ENCODE measurements at regions not wholly inside any gene's neighbourhood (a gene's known extent, or its start where the extent isn't known, plus 50 kb on each side); places are given as distances from the start of the nearest gene placed in this dataset.
"Not testable (repeated sequence)": the region's sequence is repeated elsewhere in the genome, so short reads cannot be mapped to it uniquely, and the experiment has no call there.

DNA sequence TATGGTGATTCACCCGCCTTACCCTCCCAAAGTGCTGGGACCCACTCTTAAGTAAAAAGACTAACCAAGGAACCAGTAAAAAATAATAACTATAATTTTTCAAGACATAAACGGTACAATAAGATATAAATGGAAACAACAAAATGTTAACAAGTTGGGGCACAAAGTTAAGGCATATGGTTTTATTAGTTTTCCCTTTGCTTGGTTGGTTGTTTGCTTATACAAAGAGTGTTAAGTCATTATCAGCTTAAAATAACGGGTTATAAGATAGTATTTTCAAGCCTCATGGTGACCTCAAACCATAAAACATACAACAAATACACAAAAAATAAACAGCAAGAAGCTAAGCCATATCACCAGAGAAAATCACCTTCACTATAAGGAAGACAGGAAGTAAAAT lies 406.1 kb downstream of the SEC23A start:
- DNase-seq, result no peak

DNA sequence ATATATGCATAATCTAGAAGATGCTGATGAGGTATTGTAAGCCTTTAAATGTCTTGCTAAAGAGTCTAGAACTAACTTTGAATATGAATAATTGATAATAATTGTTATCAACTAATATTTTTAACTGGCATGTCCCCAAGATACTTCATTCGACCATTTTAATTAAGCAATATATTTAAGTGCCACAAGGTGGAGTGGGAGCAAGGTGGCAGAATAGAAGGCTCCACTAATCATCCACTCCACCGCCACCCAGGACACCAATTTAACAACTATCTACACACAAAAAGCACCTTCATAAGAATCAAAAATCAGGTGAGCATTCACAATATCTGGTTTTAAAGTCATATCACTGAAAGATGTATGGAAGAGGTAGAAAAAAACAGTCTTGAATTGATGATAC lies 409.6 kb downstream of the SEC23A start:
- no peak for DNase-seq

GRCh38 chr14:38669027-38669426 lies 413.1 kb upstream of the CLEC14A start:
- no peak for DNase-seq

- no peak for DNase-seq
Observed at GRCh38 chr14:38663382-38663781, 407.5 kb upstream of the CLEC14A start.

GRCh38 chr14:38662781-38663180 lies 406.9 kb upstream of the CLEC14A start:
- DNase-seq, result peak in 1 of 2 experiments; percentile 1

- no peak for DNase-seq
Observed at GRCh38 chr14:38646391-38646790, 390.5 kb upstream of the CLEC14A start.

- DNase-seq, result not testable (repeated sequence)
Observed at GRCh38 chr14:38634913-38635312, 379.0 kb upstream of the CLEC14A start.

DNA sequence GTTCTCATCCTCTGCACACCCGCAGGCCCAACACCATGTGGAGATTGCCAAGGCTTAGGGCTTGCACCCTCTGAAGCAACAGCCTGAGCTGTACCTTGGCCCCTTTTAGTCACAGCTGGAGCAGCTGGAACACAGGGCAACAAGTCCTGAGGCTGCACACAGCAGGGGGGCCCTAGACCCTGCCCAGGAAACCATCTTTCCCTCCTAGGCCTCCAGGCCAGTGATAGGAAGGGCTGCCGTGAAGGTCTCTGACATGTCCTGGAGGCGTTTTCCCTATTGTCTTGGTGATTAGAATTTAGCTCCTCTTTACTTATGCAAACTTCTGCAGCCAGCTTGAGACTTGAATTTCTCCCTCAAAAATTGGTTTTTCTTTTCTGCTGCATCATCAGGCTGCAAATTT lies 373.5 kb upstream of the CLEC14A start:
- no peak for DNase-seq

DNA sequence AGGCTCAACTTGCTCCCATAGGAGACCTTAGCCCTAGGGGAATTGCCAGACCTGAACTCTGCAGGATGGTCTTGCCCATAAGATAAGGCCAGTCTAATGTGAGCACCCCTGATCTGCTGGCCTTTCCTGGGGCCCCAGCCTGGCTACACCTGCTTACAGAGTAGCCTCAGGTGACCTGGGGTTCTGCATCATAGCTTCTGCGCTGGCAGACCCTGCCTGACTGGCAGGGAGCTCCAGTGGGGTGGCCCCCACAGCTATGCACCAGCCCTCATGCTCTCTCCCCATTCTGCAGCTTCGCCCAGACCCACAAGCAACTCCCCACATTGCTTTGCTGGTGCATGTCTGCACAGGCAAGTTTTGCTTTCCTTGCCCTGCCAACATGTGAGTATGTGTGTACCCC lies 371.3 kb upstream of the CLEC14A start:
- DNase-seq, result no peak

DNA sequence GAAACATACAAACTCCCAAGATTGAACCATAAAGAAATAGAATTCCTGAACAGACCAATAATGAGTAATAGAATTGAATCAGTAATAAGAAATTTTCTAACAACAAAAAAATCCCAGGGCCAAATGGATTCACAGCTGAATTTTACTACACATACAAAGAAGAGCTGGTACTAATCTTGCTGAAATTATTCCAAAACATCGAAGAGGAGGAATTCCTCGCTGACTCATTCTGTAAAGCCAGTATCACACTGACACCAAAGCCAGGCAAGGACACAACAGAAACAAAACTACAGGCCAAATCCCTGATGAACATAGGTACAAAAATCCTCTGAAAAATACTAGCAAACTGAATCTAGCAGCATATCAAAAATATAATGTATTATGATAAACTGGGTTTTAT lies 367.8 kb upstream of the CLEC14A start:
- no peak for DNase-seq

GRCh38 chr14:38618514-38618913 lies 362.6 kb upstream of the CLEC14A start:
- no peak for DNase-seq

GRCh38 chr14:38616959-38617358 lies 361.1 kb upstream of the CLEC14A start:
- peak in 1 of 2 experiments; percentile 4 for DNase-seq

DNA sequence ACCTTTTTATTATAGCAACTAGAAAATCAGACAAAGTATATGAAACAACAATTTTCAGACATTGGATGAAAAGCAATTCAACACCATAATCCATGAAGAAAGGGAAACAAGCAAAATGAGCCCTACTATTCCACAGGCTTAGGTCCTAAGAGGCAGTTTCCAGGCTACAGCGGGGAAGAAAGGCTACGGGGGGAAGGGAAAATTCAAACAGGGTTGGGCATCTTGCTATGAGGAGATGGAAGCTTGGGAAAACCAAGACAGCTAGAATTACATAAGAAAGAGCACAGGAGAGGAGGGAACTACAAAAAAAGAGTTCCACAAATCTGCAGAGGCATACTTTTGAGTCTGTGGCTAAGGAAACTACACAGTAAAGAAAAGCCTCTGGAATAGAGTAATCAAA lies 356.0 kb upstream of the CLEC14A start:
- DNase-seq, result no peak

DNA sequence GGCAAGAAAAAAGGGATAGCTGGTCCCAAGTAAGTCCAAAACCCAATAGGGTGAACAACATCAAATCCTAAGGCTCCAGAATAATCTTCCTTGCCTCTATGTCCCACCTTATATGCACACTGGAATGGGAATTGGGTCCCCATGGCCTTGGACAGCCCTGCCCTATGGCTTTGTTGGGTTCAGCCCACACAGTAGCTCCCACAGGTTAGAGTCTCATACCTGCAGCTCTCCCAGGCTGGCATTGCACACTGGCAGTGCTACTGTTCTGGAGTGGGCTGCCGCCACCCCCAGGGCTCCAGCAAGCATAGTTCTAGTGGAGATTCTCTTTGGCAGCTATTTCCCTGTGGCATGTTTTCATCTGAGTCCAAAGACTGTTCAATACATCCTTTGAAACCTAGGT lies 352.4 kb upstream of the CLEC14A start:
- no peak for DNase-seq

DNA sequence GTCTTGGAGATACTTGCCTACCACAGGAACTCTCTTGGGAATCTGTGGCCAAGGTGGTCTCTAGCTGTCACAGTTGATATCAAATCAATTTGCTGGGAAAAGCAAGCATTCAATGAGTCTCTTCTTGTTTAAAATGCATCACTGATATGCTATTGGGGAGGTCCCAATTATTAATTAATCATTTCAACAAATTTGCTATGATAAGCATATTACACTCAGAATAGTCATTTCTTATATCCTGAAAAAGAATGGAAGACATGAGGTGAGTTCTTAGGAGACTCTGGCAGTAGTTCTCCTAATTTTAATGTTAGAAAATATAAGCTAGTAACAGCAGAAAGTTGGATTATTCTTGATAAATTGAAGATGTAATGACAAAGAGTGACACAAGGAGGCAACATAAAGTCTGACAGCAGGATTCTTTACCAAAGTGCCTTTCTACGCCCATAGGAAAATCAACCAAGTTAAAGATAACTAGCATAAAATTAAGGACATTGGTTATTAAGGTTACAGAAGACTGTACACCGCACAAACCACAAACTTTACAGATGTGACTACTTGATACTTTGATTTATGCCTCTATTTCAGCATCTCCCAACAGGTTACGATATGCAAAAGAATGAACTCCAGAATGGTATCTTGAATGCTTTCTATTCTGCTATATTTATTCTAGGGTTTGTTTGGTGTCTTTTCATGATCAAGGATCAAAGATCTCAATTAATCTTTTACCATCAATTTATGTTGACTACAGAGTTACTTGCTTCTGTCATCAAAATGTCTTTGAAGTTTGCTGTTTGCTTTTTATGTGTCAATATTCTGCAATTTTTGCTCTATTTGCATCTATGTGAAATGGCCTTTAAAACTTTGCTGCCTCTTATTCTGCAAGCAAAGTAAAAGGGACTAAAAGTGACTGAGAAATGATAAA lies 349.6 kb upstream of the CLEC14A start:
- DNase-seq, result peak in 1 of 2 experiments; percentile 14

GRCh38 chr14:38600572-38600971 lies 344.7 kb upstream of the CLEC14A start:
- peak in 1 of 2 experiments; percentile 33 for DNase-seq

DNA sequence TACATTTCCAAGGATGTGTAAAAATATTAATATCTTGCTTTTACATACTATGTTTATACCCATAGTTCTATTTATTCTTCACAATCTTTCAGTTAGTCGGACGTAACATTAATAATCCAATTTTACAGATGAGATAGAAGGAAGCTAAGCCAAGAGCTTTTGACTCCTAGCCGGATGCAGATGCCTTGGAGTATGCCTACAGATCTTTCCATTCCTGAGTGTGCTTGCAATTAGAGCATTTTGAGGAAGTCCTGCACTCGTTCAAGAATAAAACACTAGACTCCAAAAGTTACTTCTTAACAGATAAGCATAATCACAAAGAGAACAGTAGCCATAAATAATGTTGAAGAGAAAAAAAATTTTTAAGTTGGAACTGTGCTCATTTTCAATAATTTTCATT lies 337.6 kb upstream of the CLEC14A start:
- DNase-seq, result no peak

DNA sequence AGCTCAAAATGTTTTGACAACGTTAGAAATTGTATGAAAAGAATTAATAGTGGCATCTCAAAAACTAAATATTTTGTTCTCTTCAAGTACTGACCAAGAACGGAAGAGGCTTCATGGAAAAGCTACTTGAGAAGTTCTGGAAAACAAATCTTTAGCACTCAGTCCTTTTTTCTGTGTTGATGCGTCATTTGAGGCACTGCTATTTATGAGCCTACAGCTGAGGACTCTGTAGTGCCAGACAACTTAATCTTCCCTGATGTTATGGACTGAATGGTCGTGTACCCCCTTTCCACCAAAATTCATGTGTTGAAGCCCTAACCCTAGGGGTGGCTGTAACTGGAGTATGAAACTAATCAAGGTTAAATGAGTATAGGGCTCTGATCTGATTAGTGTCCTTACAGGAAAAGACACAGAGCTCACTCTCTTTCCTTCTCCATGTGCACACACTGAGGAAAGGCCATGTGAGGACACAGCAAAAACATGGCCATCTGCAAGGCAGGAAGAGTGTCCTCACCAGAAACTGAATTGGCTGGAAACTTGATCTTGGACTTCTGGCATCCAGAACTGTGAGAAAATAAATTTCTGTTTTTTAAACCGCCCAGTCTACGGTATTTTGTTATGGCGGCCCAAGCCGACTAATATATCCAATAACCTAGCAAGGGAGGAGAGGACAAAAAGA lies 337.0 kb upstream of the CLEC14A start:
- no peak for DNase-seq

- no peak for DNase-seq
Observed at GRCh38 chr14:38589747-38590350, 334.0 kb upstream of the CLEC14A start.

- no peak for DNase-seq
Observed at GRCh38 chr14:38583471-38583870, 327.6 kb upstream of the CLEC14A start.

- DNase-seq, result peak in 1 of 2 experiments; percentile 34
Observed at GRCh38 chr14:38578278-38578681, 322.4 kb upstream of the CLEC14A start.

GRCh38 chr14:38567703-38568102 lies 311.8 kb upstream of the CLEC14A start:
- DNase-seq, result peak; percentile 24 to 37

- no peak for DNase-seq
Observed at GRCh38 chr14:38561657-38562056, 305.8 kb upstream of the CLEC14A start.

GRCh38 chr14:38559711-38560110 lies 303.8 kb upstream of the CLEC14A start:
- DNase-seq, result no peak
